Left renal pelvis (tissue), 4 donors: ENCODE measurements at regions not wholly inside any gene's neighbourhood (a gene's known extent, or its start where the extent isn't known, plus 50 kb on each side); places are given as distances from the start of the nearest gene placed in this dataset.

Source experiments
- DNase-seq, 4 donors: peaks; one replicate each; pipeline ENCODE4 v3.0.0-alpha.2; 2013; ENCODE audit warnings: low read depth in 4 of 4, low spot score in 3 of 4

DNA sequence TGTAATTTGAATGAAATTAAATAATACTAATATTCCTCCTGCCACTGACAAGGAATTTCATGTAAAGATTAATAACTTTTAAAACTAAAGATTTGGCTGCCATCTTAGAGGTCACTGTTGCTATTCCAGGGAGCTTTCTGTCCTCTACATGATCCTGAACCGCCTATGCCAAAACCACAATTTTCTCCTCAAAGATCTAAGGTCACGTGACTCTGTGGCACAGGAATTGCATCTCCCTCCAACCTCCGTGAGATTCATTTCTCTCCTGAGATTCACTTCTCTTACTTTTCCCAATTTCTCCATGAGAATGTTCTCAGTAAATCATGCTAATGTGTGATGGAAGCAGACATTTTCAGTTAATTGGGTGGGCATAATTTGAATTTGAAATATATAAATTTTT lies 379.6 kb upstream of the TSHZ2 start:
- DNase-seq: no peak

DNA sequence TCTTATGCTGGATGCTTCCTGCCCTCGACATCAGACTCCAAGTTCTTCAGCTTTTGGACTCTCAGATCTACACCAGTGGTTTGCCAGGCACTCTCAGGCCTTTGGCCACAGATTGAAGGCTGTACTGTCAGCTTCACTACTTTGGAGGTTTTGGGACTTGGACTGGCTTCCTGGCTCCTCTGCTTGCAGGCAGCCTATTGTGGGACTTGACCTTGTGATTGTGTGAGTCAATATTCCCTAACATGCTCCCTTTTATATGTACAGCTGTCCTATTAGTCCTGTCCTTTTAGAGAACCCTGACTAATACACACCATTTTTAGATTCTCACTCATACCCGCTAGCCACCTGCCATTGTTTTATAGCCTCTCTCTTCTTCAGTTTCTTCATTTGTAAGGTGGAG lies 382.1 kb upstream of the TSHZ2 start:
- DNase-seq: no peak

DNA sequence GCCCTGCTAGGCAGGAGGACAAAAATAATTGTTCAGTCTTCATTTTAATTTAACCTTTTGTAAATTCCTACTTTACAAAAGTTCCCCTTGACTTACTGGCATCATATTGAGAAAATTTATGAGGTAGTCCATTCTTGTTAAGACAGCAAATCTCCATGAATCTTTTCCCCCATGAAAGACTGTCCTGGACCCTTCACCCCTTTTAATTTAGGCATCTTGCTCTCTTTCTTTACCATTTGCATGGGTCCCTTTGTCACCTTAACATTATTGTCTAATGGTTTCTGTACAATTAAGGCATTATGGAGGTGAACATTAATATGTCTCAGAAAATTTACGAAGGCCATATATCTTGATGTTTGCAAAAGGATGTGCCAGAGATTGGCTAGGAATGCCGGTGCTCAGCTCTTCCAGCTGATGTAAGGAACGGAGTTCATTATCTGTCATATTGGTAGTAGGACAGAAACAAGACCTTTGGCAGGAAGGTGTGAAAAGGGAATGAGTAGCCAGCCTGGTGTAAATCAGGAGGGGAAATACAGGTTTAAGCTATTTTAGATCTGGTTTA lies 382.8 kb upstream of the TSHZ2 start:
- no peak for DNase-seq

DNA sequence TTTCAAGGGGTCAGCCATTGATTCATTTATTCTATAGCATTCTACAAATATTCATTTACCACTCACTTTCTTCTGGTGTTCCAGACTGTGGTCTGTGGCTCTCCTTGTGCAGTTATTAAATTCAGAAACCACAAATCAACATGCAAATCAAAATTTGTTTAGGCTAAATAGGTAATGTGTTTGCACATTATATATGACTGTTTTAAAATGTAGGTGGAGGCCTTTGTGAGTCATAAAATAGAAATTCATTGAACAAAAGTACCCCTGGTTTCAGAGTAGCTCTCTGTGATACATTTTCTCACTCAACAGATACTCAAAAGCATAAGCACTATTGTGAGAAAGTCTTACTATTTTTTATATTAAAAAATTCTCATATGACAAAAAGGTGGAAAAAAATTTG lies 385.5 kb upstream of the TSHZ2 start:
- DNase-seq: no peak

DNA sequence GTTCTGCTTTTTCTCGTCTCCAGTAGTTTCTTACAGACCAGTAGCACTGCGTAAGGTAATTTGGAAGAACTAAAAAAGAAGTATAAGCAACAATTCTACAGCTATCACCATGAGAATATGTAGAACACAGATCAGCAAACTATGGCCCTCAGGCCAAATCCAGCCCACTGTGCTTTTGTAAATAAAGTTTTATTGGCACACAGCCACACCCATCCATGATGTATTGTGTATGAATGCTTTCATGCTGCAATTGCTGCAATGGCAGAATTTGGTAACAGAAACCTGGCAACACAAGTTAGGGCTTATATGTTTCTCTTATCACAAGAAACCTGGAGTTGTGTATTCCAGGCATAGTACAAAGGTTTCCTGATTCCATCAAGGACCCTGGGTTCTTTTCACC lies 386.8 kb upstream of the TSHZ2 start:
- no peak for DNase-seq

DNA sequence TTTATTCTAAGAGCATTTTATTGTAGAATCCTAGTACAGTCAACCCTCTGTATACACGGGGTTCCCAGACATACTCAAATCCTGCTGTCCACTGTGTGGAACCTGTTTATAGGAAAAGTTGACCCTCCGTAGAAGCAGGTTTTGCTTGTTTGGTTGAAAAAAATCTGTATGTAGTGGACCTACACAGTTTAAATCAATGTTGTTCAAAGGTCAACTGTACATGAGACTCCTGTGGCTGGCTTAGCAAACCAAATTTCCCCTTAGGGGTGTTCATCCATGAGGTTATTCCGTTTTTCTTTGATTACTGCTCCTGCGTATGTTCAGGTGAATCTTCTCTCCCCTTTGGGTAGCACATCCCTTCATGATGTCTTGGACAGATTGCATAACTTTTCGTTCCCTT lies 387.0 kb upstream of the ZFP64 start:
- no peak for DNase-seq

DNA sequence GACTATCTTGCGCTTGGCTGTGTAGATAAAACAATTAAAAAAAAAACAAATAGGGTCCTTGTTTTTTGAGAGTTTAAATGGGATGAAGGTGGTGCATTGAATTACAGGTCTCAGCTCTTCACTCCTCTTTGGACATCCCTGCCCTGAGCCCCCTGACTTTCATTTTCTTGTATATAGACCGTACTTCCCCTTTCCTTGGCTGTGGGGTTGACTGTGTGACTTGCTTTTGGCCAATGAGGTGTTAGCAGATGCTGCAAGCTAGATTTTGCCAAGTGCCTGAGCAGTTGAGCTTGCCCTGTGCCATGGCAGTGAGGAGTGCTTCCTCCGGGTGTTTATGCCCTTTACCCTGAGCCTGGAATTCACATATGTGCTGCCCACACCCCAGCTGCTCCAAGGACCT lies 386.1 kb upstream of the ZFP64 start:
- no peak for DNase-seq

DNA sequence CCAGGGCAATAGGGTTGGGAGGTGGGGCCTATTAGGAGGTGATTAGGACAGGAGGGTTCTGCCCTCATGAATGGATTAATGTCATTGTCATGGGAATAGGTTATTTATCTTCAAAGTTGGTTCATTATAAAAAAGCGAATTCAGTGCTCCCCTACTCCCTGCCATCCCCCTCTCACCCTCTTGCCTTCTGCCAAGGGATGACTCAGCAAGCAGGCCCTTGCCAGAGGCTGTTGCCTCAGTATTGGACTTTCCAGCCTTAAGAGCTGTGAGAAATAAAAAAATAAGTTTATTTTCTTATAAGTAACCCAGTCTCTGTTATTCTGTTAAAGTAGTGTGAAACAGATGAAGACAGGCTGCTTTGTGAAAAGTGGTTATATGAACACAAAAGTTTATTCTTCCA lies 381.1 kb upstream of the ZFP64 start:
- no peak for DNase-seq

DNA sequence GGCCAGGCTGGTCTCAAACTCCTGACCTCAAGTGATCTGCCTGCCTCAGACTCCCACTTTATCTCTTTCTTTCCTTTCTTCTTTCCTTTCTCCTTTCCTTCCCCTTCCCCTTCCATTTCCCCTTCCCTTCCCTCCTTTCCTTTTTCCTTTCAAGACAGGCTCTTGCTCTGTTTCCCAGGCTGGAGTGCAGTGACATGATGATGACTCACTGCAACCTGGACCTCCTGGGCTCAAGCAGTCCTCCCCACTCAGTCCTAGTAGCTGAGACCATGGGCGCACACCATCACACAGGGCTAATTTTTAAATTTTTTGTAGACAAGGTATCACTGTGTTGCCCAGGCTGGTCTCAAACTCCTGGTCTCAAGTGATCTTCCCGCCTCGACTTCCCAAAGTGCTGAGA lies 377.6 kb upstream of the ZFP64 start:
- DNase-seq: no peak

DNA sequence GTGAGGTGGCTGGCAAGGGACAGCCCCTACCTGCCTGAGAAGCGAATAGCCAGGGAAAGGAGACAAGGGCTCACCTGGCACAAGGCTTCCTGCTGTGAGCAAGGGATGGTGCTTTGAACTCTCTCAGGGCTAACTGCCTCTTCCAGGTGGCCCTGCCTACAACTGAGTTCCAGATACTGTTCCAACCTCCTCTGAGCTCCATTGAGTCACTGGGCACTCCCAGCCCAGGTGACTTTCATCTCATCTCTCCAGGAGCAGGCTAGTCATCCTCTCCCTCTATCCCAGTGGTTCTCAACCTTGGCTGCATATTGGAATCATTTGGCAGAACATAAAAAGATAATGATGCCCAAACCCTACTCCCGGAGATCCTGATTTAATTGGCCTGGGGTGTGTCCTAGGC lies 374.0 kb upstream of the ZFP64 start:
- DNase-seq: no peak

DNA sequence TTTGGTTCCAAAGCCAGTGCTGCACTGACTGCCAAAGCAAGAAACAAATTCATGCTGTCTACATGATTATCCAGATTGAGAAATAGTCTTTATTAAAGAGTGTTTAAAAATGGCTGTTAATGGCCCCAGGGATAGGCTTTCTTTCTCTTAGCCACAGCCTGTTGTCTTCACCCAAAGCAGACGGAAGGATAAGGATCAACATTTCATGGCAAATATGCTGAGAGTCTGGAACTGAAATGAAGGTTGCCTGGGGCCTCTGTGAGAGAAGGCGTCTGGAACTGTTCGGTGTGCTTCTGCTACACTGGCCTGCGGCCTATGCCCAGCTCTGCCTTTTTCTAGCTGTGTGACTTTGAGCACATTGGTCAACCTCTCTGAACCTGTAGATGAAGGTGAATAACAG lies 373.0 kb upstream of the ZFP64 start:
- DNase-seq: no peak

DNA sequence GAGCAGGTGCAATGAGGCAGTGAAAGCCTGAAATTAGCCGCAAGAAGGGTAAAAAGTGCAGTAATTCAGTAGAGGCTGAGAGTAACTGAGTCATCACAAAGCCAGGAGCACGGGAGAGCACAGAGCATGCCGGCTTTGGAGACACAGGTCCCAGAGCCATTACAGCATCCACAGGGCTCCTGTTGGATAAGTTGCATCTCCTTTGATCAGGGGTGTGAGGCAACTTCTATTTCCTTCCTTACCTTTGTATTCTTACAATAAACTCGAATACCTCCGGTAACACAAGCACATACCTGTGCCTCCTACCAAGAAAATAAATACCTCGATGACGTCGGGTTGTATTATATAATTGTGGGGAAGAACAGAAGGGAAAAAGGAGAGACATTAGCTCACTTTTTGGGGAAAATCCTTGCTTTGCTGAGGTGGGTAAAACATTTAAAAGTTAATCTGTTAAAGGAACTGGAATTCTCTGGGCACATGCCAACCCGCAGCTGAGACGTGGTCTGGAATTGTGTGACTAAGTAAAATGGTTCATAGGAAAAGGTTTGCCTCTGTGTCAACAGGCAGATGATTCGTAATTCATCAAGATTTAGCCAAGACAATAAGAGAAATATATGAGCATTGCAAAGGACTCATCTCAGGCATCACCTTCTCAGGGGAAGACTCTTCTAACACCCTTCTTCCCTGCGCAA lies 360.7 kb upstream of the ZFP64 start:
- DNase-seq: no peak

DNA sequence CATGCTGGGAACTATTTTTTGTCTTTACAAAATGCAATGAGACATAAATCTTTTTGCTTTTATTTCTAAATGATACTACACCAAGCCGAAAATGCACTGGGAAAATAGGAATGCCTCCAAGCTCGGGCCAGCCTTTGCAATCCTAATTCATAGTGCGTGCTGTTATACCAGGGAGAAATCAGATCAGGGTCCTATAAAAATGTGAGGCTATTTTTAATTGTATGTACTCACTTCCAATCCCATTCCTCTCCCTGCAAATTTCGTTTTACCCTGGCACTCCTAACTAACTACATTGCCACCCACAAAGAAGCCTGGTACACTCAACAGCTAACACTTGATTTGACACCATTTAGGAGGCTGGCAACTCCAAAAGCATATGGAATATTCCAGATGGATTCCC lies 350.6 kb upstream of the ZFP64 start:
- DNase-seq: no peak

DNA sequence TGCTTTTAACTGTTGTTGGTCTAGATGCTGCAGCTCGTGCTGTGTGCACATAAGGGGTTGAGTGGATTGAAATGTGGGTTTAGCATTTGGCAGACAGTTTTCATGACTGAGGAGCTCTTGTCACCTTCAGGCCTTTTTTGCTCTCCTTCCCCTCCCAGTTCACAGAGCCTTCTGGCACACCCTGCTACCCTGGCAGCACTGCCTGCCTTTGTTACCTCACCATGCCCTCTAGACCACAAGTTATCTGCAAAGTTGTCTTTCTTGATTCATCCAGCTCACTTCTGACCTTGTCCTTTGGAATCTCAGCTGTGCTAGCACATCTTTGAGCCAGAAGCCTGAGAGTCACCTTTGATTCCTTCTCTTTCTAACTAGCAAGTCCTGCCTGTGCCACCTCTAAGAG lies 348.9 kb upstream of the ZFP64 start:
- DNase-seq: no peak

DNA sequence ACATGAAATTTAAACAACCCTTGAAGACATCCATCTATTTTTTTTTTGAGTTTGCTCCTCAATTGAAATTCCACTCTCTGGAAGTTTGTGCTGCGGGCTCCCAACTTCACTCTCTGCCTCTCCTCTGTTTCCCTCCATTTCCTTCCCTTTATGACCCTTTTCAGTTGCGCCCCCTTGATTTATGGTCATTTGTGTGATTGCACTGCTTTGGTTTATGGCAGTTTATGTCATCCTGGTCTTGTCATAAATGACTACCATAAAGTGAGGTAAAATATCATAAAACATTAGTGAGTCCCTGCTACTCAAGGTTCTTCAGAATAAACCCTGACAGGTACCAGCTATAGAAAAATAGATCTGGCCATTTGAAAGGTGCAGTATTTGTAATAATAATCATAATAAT lies 348.3 kb upstream of the ZFP64 start:
- no peak for DNase-seq

DNA sequence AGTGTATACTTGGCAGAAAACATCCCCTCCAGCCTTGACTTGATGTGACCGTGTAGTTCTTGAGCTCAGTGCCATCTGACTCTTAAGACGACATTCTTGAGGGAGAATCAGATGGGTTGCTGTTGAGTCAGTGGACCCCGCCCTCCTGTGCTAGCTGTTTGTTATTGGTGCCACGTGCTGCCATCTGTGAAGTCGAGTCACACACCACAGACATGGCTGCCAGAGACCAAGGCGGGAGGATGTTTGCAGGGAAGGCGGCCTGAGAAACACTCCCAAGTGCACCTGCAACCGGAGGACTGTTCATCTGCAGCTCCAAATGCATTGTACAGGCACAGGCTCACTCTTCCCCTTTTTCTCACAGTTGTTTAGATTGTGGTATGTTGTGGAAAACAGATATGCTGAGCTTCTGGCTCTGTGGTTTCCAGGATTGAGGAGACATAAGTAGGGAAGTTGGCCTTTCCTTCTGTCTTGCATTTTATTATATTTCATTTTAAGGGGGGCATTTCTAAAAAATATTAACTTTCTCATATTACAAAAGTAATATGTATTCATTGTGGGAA lies 345.3 kb upstream of the ZFP64 start:
- DNase-seq: no peak

DNA sequence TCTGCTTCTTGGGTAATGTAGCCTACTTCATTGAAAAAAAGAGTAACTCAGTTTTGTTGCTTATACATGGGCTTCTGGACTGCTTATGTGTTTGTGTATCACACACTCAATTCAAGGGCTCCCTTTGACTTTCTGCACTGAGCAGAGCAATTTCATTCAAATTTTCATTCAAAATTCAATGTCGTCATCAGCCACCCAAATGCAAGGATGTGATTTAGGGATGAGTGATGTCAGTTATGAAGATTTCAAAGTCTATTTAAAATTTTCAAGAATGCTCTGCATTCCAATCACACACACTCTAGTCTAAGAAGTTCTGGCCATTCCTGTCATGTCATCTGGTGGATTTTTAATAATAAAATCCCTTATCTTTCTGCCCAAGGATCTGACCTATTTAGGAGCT lies 344.5 kb upstream of the ZFP64 start:
- no peak for DNase-seq

DNA sequence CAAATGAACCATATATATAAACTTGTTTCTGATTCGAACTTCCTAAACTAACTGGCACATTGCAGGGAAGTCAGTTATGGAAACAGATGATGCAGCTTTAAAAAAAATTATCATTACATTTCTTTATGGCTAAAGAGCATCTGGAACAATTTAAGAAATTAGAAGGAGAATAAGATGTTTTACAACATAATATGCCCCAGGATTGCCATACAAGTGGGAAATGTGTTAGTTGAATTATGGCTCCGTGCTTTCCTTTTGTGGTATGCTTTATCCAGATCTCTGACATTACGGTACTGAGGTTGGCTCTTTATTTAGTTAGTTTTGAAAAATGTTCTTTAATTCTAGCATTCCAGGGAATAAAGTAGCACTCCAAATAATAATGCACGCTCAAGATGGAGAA lies 343.0 kb upstream of the ZFP64 start:
- DNase-seq: no peak

DNA sequence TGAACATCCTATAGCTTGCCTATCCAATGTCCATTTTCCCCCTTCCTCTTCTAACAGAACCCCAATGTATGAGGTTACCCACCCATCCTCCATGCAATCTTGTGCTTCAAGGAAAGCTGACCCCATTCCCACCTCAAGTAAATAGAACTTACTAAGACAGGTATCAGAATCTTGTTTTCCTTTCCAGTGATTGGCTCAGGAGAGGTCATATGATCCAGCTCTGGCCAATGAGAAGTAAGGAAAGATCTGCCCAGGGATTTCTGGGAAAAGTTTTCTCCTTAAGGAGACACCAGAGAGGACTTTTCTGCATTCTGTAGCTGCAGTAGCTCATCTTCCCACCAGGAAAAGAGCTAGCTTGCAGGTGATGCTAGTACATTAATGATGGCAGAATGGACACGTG lies 341.8 kb upstream of the ZFP64 start:
- DNase-seq: no peak

DNA sequence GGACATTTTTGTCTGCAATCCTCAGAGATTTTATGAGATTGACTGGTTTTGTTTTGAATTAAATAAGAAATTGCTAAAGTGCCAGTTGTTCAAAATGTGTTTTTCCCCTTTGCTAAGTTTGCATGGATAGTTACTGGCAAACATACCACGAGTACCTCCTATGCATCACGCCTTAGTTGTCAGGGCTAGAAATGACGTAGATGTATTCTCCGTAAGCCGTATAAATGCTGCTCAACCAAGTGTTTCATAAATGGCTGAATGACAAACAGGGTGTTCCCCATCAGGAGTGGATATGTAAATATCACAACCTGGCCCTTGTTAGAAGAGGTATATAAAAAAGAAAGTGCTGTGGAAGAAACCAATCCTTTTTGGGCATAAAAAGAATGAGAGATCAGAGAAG lies 341.1 kb upstream of the ZFP64 start:
- no peak for DNase-seq

DNA sequence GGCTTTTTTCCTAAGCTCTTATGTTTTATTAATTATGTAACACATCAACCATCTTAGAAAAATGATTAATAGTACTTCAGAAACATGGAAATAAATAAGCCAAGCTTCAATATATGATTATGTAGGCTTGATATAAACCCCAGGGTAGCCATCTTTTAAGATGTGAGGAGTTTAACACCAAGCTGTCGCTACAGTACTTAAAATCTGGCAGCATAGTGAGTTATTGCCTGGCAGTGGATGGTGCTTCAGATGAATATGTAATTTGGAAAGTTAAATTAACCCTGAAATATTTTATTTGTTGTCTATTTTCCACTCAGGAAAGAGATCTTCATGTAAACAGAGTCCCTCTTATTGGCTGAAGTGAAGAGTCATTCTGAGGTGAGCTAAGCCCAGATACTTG lies 339.0 kb upstream of the ZFP64 start:
- DNase-seq: no peak

DNA sequence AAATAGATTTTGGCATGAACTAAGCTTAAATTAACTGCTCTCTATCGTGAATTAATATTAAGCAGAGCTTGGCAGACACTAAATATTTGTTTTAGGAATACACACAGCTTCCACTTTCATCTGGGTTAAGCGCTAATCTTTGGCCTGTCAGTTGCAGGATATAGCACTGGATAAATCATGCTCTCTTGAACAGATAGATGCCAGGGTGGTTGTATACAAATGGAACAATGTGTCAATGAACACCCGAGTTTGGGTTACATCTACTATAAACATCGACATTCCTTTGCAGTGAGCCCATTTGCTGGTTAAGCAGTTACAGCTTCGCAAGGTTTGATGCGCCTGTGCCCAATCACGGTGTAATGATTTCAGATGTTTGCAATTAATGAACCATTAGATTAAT lies 338.2 kb upstream of the ZFP64 start:
- DNase-seq: no peak

DNA sequence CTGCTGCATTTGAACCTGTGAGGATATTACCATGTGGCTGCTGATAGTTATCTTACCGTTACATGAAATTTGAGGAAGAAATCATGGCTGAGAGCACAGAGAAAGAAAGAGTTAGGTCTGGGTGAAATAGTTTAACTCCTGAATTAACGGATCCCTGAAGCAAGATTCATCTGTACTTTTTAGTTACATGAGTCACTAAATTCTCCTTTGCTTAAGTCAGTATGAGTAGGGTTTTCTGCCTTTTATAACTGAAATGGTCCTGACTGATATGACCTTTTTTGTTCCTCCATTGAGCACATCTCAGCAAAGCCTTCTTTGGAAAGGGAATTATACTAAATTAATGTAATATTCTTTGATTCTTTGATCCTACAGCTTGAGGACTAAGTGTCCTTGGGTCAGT lies 333.3 kb upstream of the ZFP64 start:
- no peak for DNase-seq
